Suppressor macrophage (primary cell): ENCODE measurements at regions not wholly inside any gene's neighbourhood (a gene's known extent, or its start where the extent isn't known, plus 50 kb on each side); places are given as distances from the start of the nearest gene placed in this dataset.

Source experiments
- DNase-seq, 4 experiments: peaks; one replicate each; pipeline ENCODE4 v3.0.0-alpha.2; 2020 to 2022

- peak; percentile 3 to 43 (median 12) for DNase-seq
Measured at GRCh38 chr1:73637264-73637663, 560.7 kb downstream of the LRRIQ3 start.

GRCh38 chr1:73635021-73635420, 563.0 kb downstream of the LRRIQ3 start:
- DNase-seq = no peak

GRCh38 chr1:73627723-73628122, 570.3 kb downstream of the LRRIQ3 start:
- DNase-seq = no peak

GRCh38 chr1:73626326-73626725, 571.6 kb downstream of the LRRIQ3 start:
- no peak for DNase-seq

GRCh38 chr1:73623946-73624345, 574.0 kb downstream of the LRRIQ3 start:
- DNase-seq = no peak

GRCh38 chr1:73617145-73617544, 580.8 kb downstream of the LRRIQ3 start:
- no peak for DNase-seq

GRCh38 chr1:73611681-73612080, 586.3 kb downstream of the LRRIQ3 start:
- DNase-seq = no peak

GRCh38 chr1:73604739-73605138, 593.2 kb downstream of the LRRIQ3 start:
- DNase-seq = peak in 2 of 4 experiments; percentile 23 to 40

GRCh38 chr1:73604211-73604610, 593.8 kb downstream of the LRRIQ3 start:
- DNase-seq = peak in 2 of 4 experiments; percentile 16 to 27

- DNase-seq = peak; percentile 3 to 48 (median 29)
Measured at GRCh38 chr1:73593804-73594203, 604.2 kb downstream of the LRRIQ3 start.

GRCh38 chr1:73593364-73593763, 604.6 kb downstream of the LRRIQ3 start:
- peak; percentile 55 to 76 (median 67) for DNase-seq

- DNase-seq = no peak
Measured at GRCh38 chr1:73587080-73587479, 610.9 kb downstream of the LRRIQ3 start.

GRCh38 chr1:73577206-73577605, 620.8 kb downstream of the LRRIQ3 start:
- DNase-seq = no peak

GRCh38 chr1:73576083-73576482, 621.9 kb downstream of the LRRIQ3 start:
- DNase-seq = no peak

- no peak for DNase-seq
Measured at GRCh38 chr1:73564294-73564693, 633.7 kb downstream of the LRRIQ3 start.

- DNase-seq = peak in 1 of 4 experiments; percentile 1
Measured at GRCh38 chr1:73556270-73556669, 641.7 kb downstream of the LRRIQ3 start.

GRCh38 chr1:73537400-73537799, 660.6 kb downstream of the LRRIQ3 start:
- DNase-seq = no peak

- no peak for DNase-seq
Measured at GRCh38 chr1:73517603-73518191, 680.3 kb downstream of the LRRIQ3 start.

- peak; percentile 4 to 76 (median 38) for DNase-seq
Measured at GRCh38 chr1:73516451-73516850, 681.5 kb downstream of the LRRIQ3 start.

- no peak for DNase-seq
Measured at GRCh38 chr1:73511038-73511437, 686.9 kb downstream of the LRRIQ3 start.

GRCh38 chr1:73500154-73500553, 697.8 kb downstream of the LRRIQ3 start:
- DNase-seq = no peak

GRCh38 chr1:73499671-73500070, 698.3 kb downstream of the LRRIQ3 start:
- DNase-seq = no peak

GRCh38 chr1:73491621-73492020, 706.4 kb downstream of the LRRIQ3 start:
- no peak for DNase-seq

- DNase-seq = no peak
Measured at GRCh38 chr1:73475316-73475870, 722.6 kb downstream of the LRRIQ3 start.

- no peak for DNase-seq
Measured at GRCh38 chr1:73472810-73473209, 725.2 kb downstream of the LRRIQ3 start.
